ENCODE measurements at regions not wholly inside any gene's neighbourhood (a gene's known extent, or its start where the extent isn't known, plus 50 kb on each side); places are given as distances from the start of the nearest gene placed in this dataset.

DNA sequence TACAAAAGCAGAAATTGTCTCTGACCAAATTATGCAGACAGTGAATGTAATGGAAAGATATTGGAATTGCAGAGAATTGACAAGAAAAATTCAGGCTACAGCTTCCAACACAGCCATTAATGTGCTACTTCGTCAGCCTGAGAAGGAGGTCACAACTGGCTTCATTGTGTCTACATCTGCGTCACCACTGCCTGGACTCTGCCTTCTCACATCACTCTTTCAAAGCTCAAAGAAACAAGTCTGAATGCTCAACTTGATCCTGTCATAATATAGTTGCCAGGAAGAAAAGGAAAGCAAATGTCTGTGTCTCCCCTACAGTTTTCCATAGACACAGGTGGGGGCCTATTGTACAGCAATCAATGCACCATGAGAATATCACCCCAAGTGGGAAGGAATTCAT is 806.5 kb upstream of the CDH10 start:
- H3K36me3 ChIP-seq (replicated peaks in 1 of 2; ENCODE audit: control insufficient read depth in 1 of 2, insufficient read depth in 2 of 2, low read length in 1 of 2) = no peaks in the 10 kb centered on the region
- no peak for TF ChIP-seq SIN3A (IDR thresholded peaks at IDR 0.05; ENCODE audit: borderline replicate concordance, low read depth, low read length)
- no peak for TF ChIP-seq YY1 (IDR thresholded peaks at IDR 0.05; ENCODE audit: low read depth)
- no peak for TF ChIP-seq GATA2 (CRISPR knock-in tag; IDR thresholded peaks at IDR 0.05)
- no peak for TF ChIP-seq TAF1 (IDR thresholded peaks at IDR 0.05; ENCODE audit: borderline replicate concordance, low read depth, low read length)
- TF ChIP-seq TEAD4 (IDR thresholded peaks at IDR 0.05; ENCODE audit: borderline replicate concordance, insufficient read depth) = no peak
- TF ChIP-seq ELF1 (IDR thresholded peaks at IDR 0.05) = no peak
- TF ChIP-seq, protein P1, sequence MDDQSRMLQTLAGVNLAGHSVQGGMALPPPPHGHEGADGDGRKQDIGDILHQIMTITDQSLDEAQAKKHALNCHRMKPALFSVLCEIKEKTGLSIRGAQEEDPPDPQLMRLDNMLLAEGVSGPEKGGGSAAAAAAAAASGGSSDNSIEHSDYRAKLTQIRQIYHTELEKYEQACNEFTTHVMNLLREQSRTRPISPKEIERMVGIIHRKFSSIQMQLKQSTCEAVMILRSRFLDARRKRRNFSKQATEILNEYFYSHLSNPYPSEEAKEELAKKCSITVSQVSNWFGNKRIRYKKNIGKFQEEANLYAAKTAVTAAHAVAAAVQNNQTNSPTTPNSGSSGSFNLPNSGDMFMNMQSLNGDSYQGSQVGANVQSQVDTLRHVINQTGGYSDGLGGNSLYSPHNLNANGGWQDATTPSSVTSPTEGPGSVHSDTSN (IDR thresholded peaks at IDR 0.05) = no peak
- no peak for TF ChIP-seq FOXM1 (IDR thresholded peaks at IDR 0.05; ENCODE audit: low read depth)
- no peak for TF ChIP-seq EP300 (IDR thresholded peaks at IDR 0.05; ENCODE audit: borderline replicate concordance in 1 of 2, low read depth in 1 of 2, low read length in 1 of 2)
- TF ChIP-seq FOXJ3 (CRISPR knock-in tag; IDR thresholded peaks at IDR 0.05) = no peak
- no peak for TF ChIP-seq RFX5 (IDR thresholded peaks at IDR 0.05; ENCODE audit: low read length)
- TF ChIP-seq FOSL2 (IDR thresholded peaks at IDR 0.05; ENCODE audit: borderline replicate concordance, low read depth) = no peak
- no peak for TF ChIP-seq CHD2 (IDR thresholded peaks at IDR 0.05; ENCODE audit: low read length, partially characterized antibody)
- no peak for TF ChIP-seq TCF12 (IDR thresholded peaks at IDR 0.05)
- TF ChIP-seq NFIC (IDR thresholded peaks at IDR 0.05; ENCODE audit: borderline replicate concordance) = no peak
- no peaks in the 10 kb centered on the region for H3K4me1 ChIP-seq (ENCODE audit: control insufficient read depth in 1 of 2, insufficient read depth in 2 of 2, low read depth in 1 of 2, low read length in 1 of 2)
- 23% methylated on average over 2 of the region's 2 CpGs for WGBS (ENCODE audit: low lambda C conversion rate)
- no peaks in the 10 kb centered on the region for H3K27me3 ChIP-seq (ENCODE audit: insufficient read depth)
- H3K9me3 ChIP-seq = no peaks in the 10 kb centered on the region
- no peak overlapping the region for H3K9ac ChIP-seq
- H3K9me2 ChIP-seq = no peaks in the 10 kb centered on the region
- DNase-seq = no peak
- H3K27ac ChIP-seq (ENCODE audit: low read depth in 2 of 2, low read length in 1 of 2) = no peak overlapping the region
- no peak overlapping the region for H3K4me3 ChIP-seq (ENCODE audit: low read depth in 2 of 2, low read length in 1 of 2)
- H3F3A ChIP-seq (replicated peaks; ENCODE audit: insufficient read depth) = no peaks in the 10 kb centered on the region
- ChIA-PET CTCF (no interaction called here), POLR2A (no interaction called here)
- H3K4me2 ChIP-seq = no peak overlapping the region
- H2AFZ ChIP-seq (ENCODE audit: low read depth) = no peak overlapping the region
- no peaks in the 10 kb centered on the region for H3K79me2 ChIP-seq (ENCODE audit: insufficient read depth)
- no peaks in the 10 kb centered on the region for H4K20me1 ChIP-seq (ENCODE audit: insufficient read depth)

DNA sequence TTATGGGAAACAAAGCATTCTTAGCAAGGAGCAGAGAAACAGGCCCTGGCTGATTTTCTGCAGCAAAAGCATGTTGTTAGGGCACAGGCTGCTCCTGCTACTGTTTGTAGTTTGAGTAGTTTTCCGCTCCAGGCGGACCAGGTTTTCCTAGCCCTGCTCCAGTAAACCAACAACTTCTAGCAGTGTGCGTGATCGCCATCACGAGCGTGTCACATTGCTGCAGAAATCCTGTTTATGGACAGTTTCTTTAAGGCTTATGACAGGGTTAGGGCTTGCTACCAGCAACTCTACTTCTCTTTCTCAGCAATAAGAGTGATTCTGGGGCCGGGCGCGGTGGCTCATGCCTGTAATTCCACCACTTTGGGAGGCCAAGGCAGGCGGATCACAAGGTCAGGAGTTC is 803.9 kb upstream of the CDH10 start:
- POLR2A ChIA-PET = no interaction called here
- no peaks in the 10 kb centered on the region for H3K36me3 ChIP-seq (replicated peaks in 1 of 2; ENCODE audit: control insufficient read depth in 1 of 2, insufficient read depth in 2 of 2, low read length in 1 of 2)
- H3K79me2 ChIP-seq (ENCODE audit: insufficient read depth) = no peaks in the 10 kb centered on the region
- no peak overlapping the region for H3K27ac ChIP-seq (ENCODE audit: low read depth in 2 of 2, low read length in 1 of 2)
- no peaks in the 10 kb centered on the region for H3K9me2 ChIP-seq
- H3F3A ChIP-seq (replicated peaks; ENCODE audit: insufficient read depth) = no peaks in the 10 kb centered on the region
- H3K9ac ChIP-seq = no peak overlapping the region
- CTCF ChIA-PET = no interaction called here
- no peak overlapping the region for H2AFZ ChIP-seq (ENCODE audit: low read depth)
- H3K4me3 ChIP-seq (ENCODE audit: low read depth in 2 of 2, low read length in 1 of 2) = no peak overlapping the region
- H3K4me2 ChIP-seq = no peak overlapping the region
- WGBS (ENCODE audit: low lambda C conversion rate) = 63% methylated on average over 10 of the region's 10 CpGs
- no peak for DNase-seq
- H3K4me1 ChIP-seq (ENCODE audit: control insufficient read depth in 1 of 2, insufficient read depth in 2 of 2, low read depth in 1 of 2, low read length in 1 of 2) = no peaks in the 10 kb centered on the region
- H3K9me3 ChIP-seq = no peaks in the 10 kb centered on the region
- H4K20me1 ChIP-seq (ENCODE audit: insufficient read depth) = no peaks in the 10 kb centered on the region
- TF ChIP-seq GATA2 (CRISPR knock-in tag; IDR thresholded peaks at IDR 0.05) (no peak), RCOR1 (IDR thresholded peaks at IDR 0.05; ENCODE audit: low read length) (no peak), RAD21 (IDR thresholded peaks at IDR 0.05; ENCODE audit: low read length) (no peak), CTCF (IDR thresholded peaks at IDR 0.05) (no peak), IRF3 (IDR thresholded peaks at IDR 0.05; ENCODE audit: low read depth, low read length) (no peak), MEF2A (IDR thresholded peaks at IDR 0.05; ENCODE audit: borderline replicate concordance, low read depth) (no peak)
- TF ChIP-seq, protein P2, sequence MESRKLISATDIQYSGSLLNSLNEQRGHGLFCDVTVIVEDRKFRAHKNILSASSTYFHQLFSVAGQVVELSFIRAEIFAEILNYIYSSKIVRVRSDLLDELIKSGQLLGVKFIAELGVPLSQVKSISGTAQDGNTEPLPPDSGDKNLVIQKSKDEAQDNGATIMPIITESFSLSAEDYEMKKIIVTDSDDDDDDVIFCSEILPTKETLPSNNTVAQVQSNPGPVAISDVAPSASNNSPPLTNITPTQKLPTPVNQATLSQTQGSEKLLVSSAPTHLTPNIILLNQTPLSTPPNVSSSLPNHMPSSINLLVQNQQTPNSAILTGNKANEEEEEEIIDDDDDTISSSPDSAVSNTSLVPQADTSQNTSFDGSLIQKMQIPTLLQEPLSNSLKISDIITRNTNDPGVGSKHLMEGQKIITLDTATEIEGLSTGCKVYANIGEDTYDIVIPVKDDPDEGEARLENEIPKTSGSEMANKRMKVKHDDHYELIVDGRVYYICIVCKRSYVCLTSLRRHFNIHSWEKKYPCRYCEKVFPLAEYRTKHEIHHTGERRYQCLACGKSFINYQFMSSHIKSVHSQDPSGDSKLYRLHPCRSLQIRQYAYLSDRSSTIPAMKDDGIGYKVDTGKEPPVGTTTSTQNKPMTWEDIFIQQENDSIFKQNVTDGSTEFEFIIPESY (IDR thresholded peaks at IDR 0.05; ENCODE audit: borderline replicate concordance, low read depth) = no peak
- H3K27me3 ChIP-seq (ENCODE audit: insufficient read depth) = no peaks in the 10 kb centered on the region

Measured in SK-N-SH (cell line).